ENCODE measurements at regions not wholly inside any gene's neighbourhood (a gene's known extent, or its start where the extent isn't known, plus 50 kb on each side); places are given as distances from the start of the nearest gene placed in this dataset.

GRCh38 chr1:104854529-104854928, 1104.8 kb downstream of the AMY1C start:
- ChIA-PET POLR2A (no interaction called here), CTCF (ENCODE audit: low intra/inter-chr PET ratio, low total read pairs) (no interaction called here)
- H3K9ac ChIP-seq (ENCODE audit: insufficient read depth, low read depth, low read length) = no peak overlapping the region
- ATAC-seq (no peak), FAIRE-seq (no peak), DNase-seq (ENCODE audit: low spot score) (no peak)
- intact Hi-C loops (cut with micrococcal nuclease; ENCODE audit: unreplicated experiment) (no loop called here), in situ Hi-C loops (cut with HindIII; ENCODE audit: extremely low pct_ligation_motif_present, low pct_unique_long_range_greater_than_20kb) (no loop called here)
- no peaks in the 10 kb centered on the region for H3K4me1 ChIP-seq (ENCODE audit: insufficient read depth, low read length)
- TF ChIP-seq CCDC6 (CRISPR knock-in tag; IDR thresholded peaks at IDR 0.05) (no peak), ZNF75D (CRISPR knock-in tag; IDR thresholded peaks at IDR 0.05; ENCODE audit: borderline replicate concordance) (no peak)
- H3K9me3 ChIP-seq (ENCODE audit: low read length) = no peaks in the 10 kb centered on the region
- WGBS (ENCODE audit: low lambda C conversion rate) = 3% methylated on average over 2 of the region's 2 CpGs
- no peak overlapping the region for H3K4me2 ChIP-seq (ENCODE audit: low read depth, low read length)
- BruUV-seq (replicated peaks) = no TSS peak
- H3K36me3 ChIP-seq (replicated peaks in 1 of 2; ENCODE audit: control insufficient read depth in 1 of 2, insufficient read depth in 2 of 2, low read length in 2 of 2) = no peaks in the 10 kb centered on the region
- no peak overlapping the region for H3K27ac ChIP-seq (ENCODE audit: extremely low read length, insufficient read depth, low read length)
- H3K27me3 ChIP-seq (ENCODE audit: control insufficient read depth in 1 of 2, insufficient read depth in 2 of 2, low read length in 2 of 2) = no peaks in the 10 kb centered on the region
- H3K4me3 ChIP-seq (replicated peaks in 1 of 3; ENCODE audit: insufficient read depth in 1 of 3, low read depth in 2 of 3, low read length in 3 of 3) = no peak overlapping the region
- H2AFZ ChIP-seq (ENCODE audit: low read length) = no peak overlapping the region
- no peaks in the 10 kb centered on the region for H4K20me1 ChIP-seq (ENCODE audit: insufficient read depth, low read length)
- H3K79me2 ChIP-seq (ENCODE audit: insufficient read depth, low read length) = no peaks in the 10 kb centered on the region

DNA sequence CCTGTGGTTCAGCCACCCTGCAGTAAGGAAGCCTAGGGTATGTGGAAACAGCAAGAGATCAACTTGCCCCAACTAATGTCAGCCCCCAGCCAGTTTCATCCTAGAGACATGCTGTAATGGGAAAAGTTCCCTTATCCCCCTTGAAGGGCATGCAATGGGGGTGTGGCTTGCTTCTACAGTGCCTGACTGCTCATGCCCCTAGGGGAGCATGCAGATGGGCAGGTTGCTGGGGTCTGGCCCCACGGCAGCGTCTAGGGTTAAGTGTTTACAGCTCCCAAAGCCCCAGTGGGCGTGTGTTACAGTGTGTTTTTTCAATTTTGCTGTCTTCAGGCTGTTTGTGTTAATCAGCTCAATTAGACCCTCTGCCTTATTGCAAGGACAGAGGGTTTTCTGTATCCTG, 1105.9 kb downstream of the AMY1C start:
- ATAC-seq (no peak), DNase-seq (ENCODE audit: low spot score) (no peak), FAIRE-seq (no peak)
- 0% methylated on average over 3 of the region's 3 CpGs for WGBS (ENCODE audit: low lambda C conversion rate)
- H3K79me2 ChIP-seq (ENCODE audit: insufficient read depth, low read length) = no peaks in the 10 kb centered on the region
- H3K4me3 ChIP-seq (replicated peaks in 1 of 3; ENCODE audit: insufficient read depth in 1 of 3, low read depth in 2 of 3, low read length in 3 of 3) = no peak overlapping the region
- no peak overlapping the region for H3K9ac ChIP-seq (ENCODE audit: insufficient read depth, low read depth, low read length)
- intact Hi-C loops (cut with micrococcal nuclease; ENCODE audit: unreplicated experiment) = no loop called here
- no TSS peak for BruUV-seq (replicated peaks)
- ChIA-PET CTCF (ENCODE audit: low intra/inter-chr PET ratio, low total read pairs) (no interaction called here), POLR2A (no interaction called here)
- in situ Hi-C loops (cut with HindIII; ENCODE audit: extremely low pct_ligation_motif_present, low pct_unique_long_range_greater_than_20kb) = no loop called here
- no peak overlapping the region for H3K4me2 ChIP-seq (ENCODE audit: low read depth, low read length)
- no peaks in the 10 kb centered on the region for H3K27me3 ChIP-seq (ENCODE audit: control insufficient read depth in 1 of 2, insufficient read depth in 2 of 2, low read length in 2 of 2)
- H3K4me1 ChIP-seq (ENCODE audit: insufficient read depth, low read length) = no peaks in the 10 kb centered on the region
- no peaks in the 10 kb centered on the region for H4K20me1 ChIP-seq (ENCODE audit: insufficient read depth, low read length)
- H3K36me3 ChIP-seq (replicated peaks in 1 of 2; ENCODE audit: control insufficient read depth in 1 of 2, insufficient read depth in 2 of 2, low read length in 2 of 2) = no peaks in the 10 kb centered on the region
- TF ChIP-seq HOXA5 (CRISPR knock-in tag; IDR thresholded peaks at IDR 0.05) (no peak), MATR3 (CRISPR knock-in tag; IDR thresholded peaks at IDR 0.05) (no peak), BRF2 (CRISPR knock-in tag; IDR thresholded peaks at IDR 0.05) (no peak), MBNL3 (CRISPR knock-in tag; conservative IDR thresholded peaks at IDR 0.05) (no peak), ZNF749 (CRISPR knock-in tag; IDR thresholded peaks at IDR 0.05; ENCODE audit: borderline replicate concordance) (no peak), MXD4 (CRISPR knock-in tag; IDR thresholded peaks at IDR 0.05) (no peak), JDP2 (CRISPR knock-in tag; IDR thresholded peaks at IDR 0.05; ENCODE audit: borderline replicate concordance) (no peak), ZNF577 (CRISPR knock-in tag; IDR thresholded peaks at IDR 0.05; ENCODE audit: borderline replicate concordance, low read depth) (no peak), ZNF547 (CRISPR knock-in tag; IDR thresholded peaks at IDR 0.05) (no peak), RAD51 (IDR thresholded peaks at IDR 0.05; ENCODE audit: borderline replicate concordance) (no peak)
- TF ChIP-seq, protein P1, sequence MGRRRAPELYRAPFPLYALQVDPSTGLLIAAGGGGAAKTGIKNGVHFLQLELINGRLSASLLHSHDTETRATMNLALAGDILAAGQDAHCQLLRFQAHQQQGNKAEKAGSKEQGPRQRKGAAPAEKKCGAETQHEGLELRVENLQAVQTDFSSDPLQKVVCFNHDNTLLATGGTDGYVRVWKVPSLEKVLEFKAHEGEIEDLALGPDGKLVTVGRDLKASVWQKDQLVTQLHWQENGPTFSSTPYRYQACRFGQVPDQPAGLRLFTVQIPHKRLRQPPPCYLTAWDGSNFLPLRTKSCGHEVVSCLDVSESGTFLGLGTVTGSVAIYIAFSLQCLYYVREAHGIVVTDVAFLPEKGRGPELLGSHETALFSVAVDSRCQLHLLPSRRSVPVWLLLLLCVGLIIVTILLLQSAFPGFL (CRISPR knock-in tag; IDR thresholded peaks at IDR 0.05) = no peak
- H2AFZ ChIP-seq (ENCODE audit: low read length) = no peak overlapping the region
- no peak overlapping the region for H3K27ac ChIP-seq (ENCODE audit: extremely low read length, insufficient read depth, low read length)
- no peaks in the 10 kb centered on the region; the same call in 1 of the 2 replicates for H3K9me3 ChIP-seq (ENCODE audit: low read length)
